ENCODE measurements at regions not wholly inside any gene's neighbourhood (a gene's known extent, or its start where the extent isn't known, plus 50 kb on each side); places are given as distances from the start of the nearest gene placed in this dataset.

- Histone ChIP-seq H3K9ac (ENCODE audit: low read length) (no peak overlapping the region), H3K27ac (ENCODE audit: low read depth, low read length) (no peak overlapping the region), H3K4me3 (ENCODE audit: low read depth, low read length) (no peak overlapping the region), H3K9me3 (ENCODE audit: control insufficient read depth, insufficient read depth, low read depth, low read length) (peaks cover 14% of the 10 kb centered on the region), H3K27me3 (ENCODE audit: control insufficient read depth, insufficient read depth, low read length) (no peaks in the 10 kb centered on the region), H3K4me1 (ENCODE audit: control insufficient read depth, insufficient read depth, low read length) (peaks cover 2% of the 10 kb centered on the region), H3K36me3 (ENCODE audit: control insufficient read depth, insufficient read depth, low read length) (0 out of 2 replicates have a peak, but pooled peaks cover 4% of the 10 kb centered on the region)
Measured at GRCh38 chr16:72429671-72430081, 257.7 kb upstream of the PMFBP1 start.

GRCh38 chr16:72428681-72429376 lies 256.9 kb upstream of the PMFBP1 start:
- H3K9ac ChIP-seq (ENCODE audit: low read length) = no peak overlapping the region
- no peak overlapping the region for H3K4me3 ChIP-seq (ENCODE audit: low read depth, low read length)
- H3K27ac ChIP-seq (ENCODE audit: low read depth, low read length) = no peak overlapping the region
- peaks cover 7% of the 10 kb centered on the region; the same call in 1 of the 2 replicates for H3K36me3 ChIP-seq (ENCODE audit: control insufficient read depth, insufficient read depth, low read length)
- peaks cover 6% of the 10 kb centered on the region for H3K9me3 ChIP-seq (ENCODE audit: control insufficient read depth, insufficient read depth, low read depth, low read length)
- peaks cover 5% of the 10 kb centered on the region for H3K4me1 ChIP-seq (ENCODE audit: control insufficient read depth, insufficient read depth, low read length)
- no peaks in the 10 kb centered on the region for H3K27me3 ChIP-seq (ENCODE audit: control insufficient read depth, insufficient read depth, low read length)

- peaks cover 12% of the 10 kb centered on the region for H3K36me3 ChIP-seq (ENCODE audit: control insufficient read depth, insufficient read depth, low read length)
- H3K27ac ChIP-seq (ENCODE audit: low read depth, low read length) = no peak overlapping the region
- H3K27me3 ChIP-seq (ENCODE audit: control insufficient read depth, insufficient read depth, low read length) = no peaks in the 10 kb centered on the region
- H3K4me1 ChIP-seq (ENCODE audit: control insufficient read depth, insufficient read depth, low read length) = peaks cover 5% of the 10 kb centered on the region
- no peaks in the 10 kb centered on the region; the same call in 1 of the 2 replicates for H3K9me3 ChIP-seq (ENCODE audit: control insufficient read depth, insufficient read depth, low read depth, low read length)
- no peak overlapping the region for H3K9ac ChIP-seq (ENCODE audit: low read length)
- H3K4me3 ChIP-seq (ENCODE audit: low read depth, low read length) = no peak overlapping the region
Measured at GRCh38 chr16:72427783-72428331, 255.9 kb upstream of the PMFBP1 start.

- Histone ChIP-seq H3K9me3 (ENCODE audit: control insufficient read depth, insufficient read depth, low read depth, low read length) (no peaks in the 10 kb centered on the region; the same call in 1 of the 2 replicates), H3K36me3 (ENCODE audit: control insufficient read depth, insufficient read depth, low read length) (peaks cover 12% of the 10 kb centered on the region), H3K4me3 (ENCODE audit: low read depth, low read length) (no peak overlapping the region), H3K9ac (ENCODE audit: low read length) (no peak overlapping the region), H3K4me1 (ENCODE audit: control insufficient read depth, insufficient read depth, low read length) (peaks cover 5% of the 10 kb centered on the region), H3K27me3 (ENCODE audit: control insufficient read depth, insufficient read depth, low read length) (no peaks in the 10 kb centered on the region), H3K27ac (ENCODE audit: low read depth, low read length) (no peak overlapping the region)
Measured at GRCh38 chr16:72427051-72427782, 255.3 kb upstream of the PMFBP1 start.

GRCh38 chr16:72426386-72426785 lies 254.4 kb upstream of the PMFBP1 start:
- no peak overlapping the region for H3K9ac ChIP-seq (ENCODE audit: low read length)
- peaks cover 12% of the 10 kb centered on the region for H3K36me3 ChIP-seq (ENCODE audit: control insufficient read depth, insufficient read depth, low read length)
- no peak overlapping the region for H3K27ac ChIP-seq (ENCODE audit: low read depth, low read length)
- H3K27me3 ChIP-seq (ENCODE audit: control insufficient read depth, insufficient read depth, low read length) = no peaks in the 10 kb centered on the region
- H3K4me1 ChIP-seq (ENCODE audit: control insufficient read depth, insufficient read depth, low read length) = peaks cover 5% of the 10 kb centered on the region
- no peak overlapping the region for H3K4me3 ChIP-seq (ENCODE audit: low read depth, low read length)
- peaks cover 4% of the 10 kb centered on the region; the same call in 1 of the 2 replicates for H3K9me3 ChIP-seq (ENCODE audit: control insufficient read depth, insufficient read depth, low read depth, low read length)

- Histone ChIP-seq H3K9ac (ENCODE audit: low read length) (no peak overlapping the region), H3K4me3 (ENCODE audit: low read depth, low read length) (no peak overlapping the region), H3K4me1 (ENCODE audit: control insufficient read depth, insufficient read depth, low read length) (peaks cover 5% of the 10 kb centered on the region), H3K27me3 (ENCODE audit: control insufficient read depth, insufficient read depth, low read length) (no peaks in the 10 kb centered on the region), H3K36me3 (ENCODE audit: control insufficient read depth, insufficient read depth, low read length) (peaks cover 12% of the 10 kb centered on the region), H3K9me3 (ENCODE audit: control insufficient read depth, insufficient read depth, low read depth, low read length) (peaks cover 8% of the 10 kb centered on the region; the same call in 1 of the 2 replicates), H3K27ac (ENCODE audit: low read depth, low read length) (no peak overlapping the region)
Measured at GRCh38 chr16:72425571-72426341, 253.8 kb upstream of the PMFBP1 start.

GRCh38 chr16:72424757-72425156 lies 252.8 kb upstream of the PMFBP1 start:
- Histone ChIP-seq H3K9ac (ENCODE audit: low read length) (no peak overlapping the region), H3K27me3 (ENCODE audit: control insufficient read depth, insufficient read depth, low read length) (no peaks in the 10 kb centered on the region), H3K4me3 (ENCODE audit: low read depth, low read length) (no peak overlapping the region), H3K36me3 (ENCODE audit: control insufficient read depth, insufficient read depth, low read length) (peaks cover 12% of the 10 kb centered on the region), H3K9me3 (ENCODE audit: control insufficient read depth, insufficient read depth, low read depth, low read length) (peaks cover 8% of the 10 kb centered on the region; the same call in 1 of the 2 replicates), H3K27ac (ENCODE audit: low read depth, low read length) (no peak overlapping the region), H3K4me1 (ENCODE audit: control insufficient read depth, insufficient read depth, low read length) (peaks cover 5% of the 10 kb centered on the region)

GRCh38 chr16:72422308-72422897 lies 250.4 kb upstream of the PMFBP1 start:
- no peaks in the 10 kb centered on the region for H3K27me3 ChIP-seq (ENCODE audit: control insufficient read depth, insufficient read depth, low read length)
- no peak overlapping the region for H3K27ac ChIP-seq (ENCODE audit: low read depth, low read length)
- H3K36me3 ChIP-seq (ENCODE audit: control insufficient read depth, insufficient read depth, low read length) = peaks cover 12% of the 10 kb centered on the region
- H3K4me1 ChIP-seq (ENCODE audit: control insufficient read depth, insufficient read depth, low read length) = peaks cover 5% of the 10 kb centered on the region
- H3K9me3 ChIP-seq (ENCODE audit: control insufficient read depth, insufficient read depth, low read depth, low read length) = peaks cover 11% of the 10 kb centered on the region; the same call in 1 of the 2 replicates
- H3K9ac ChIP-seq (ENCODE audit: low read length) = no peak overlapping the region
- H3K4me3 ChIP-seq (ENCODE audit: low read depth, low read length) = no peak overlapping the region

GRCh38 chr16:72419638-72420037 lies 247.7 kb upstream of the PMFBP1 start:
- Histone ChIP-seq H3K36me3 (ENCODE audit: control insufficient read depth, insufficient read depth, low read length) (peaks cover 8% of the 10 kb centered on the region), H3K27me3 (ENCODE audit: control insufficient read depth, insufficient read depth, low read length) (no peaks in the 10 kb centered on the region), H3K9me3 (ENCODE audit: control insufficient read depth, insufficient read depth, low read depth, low read length) (peaks cover 11% of the 10 kb centered on the region; the same call in 1 of the 2 replicates), H3K4me1 (ENCODE audit: control insufficient read depth, insufficient read depth, low read length) (peaks cover 2% of the 10 kb centered on the region), H3K27ac (ENCODE audit: low read depth, low read length) (no peak overlapping the region), H3K9ac (ENCODE audit: low read length) (no peak overlapping the region), H3K4me3 (ENCODE audit: low read depth, low read length) (no peak overlapping the region)

GRCh38 chr16:72415379-72415778 lies 243.4 kb upstream of the PMFBP1 start:
- H3K27ac ChIP-seq (ENCODE audit: low read depth, low read length) = no peak overlapping the region
- H3K27me3 ChIP-seq (ENCODE audit: control insufficient read depth, insufficient read depth, low read length) = no peaks in the 10 kb centered on the region
- no peak overlapping the region for H3K4me3 ChIP-seq (ENCODE audit: low read depth, low read length)
- H3K4me1 ChIP-seq (ENCODE audit: control insufficient read depth, insufficient read depth, low read length) = peaks cover 3% of the 10 kb centered on the region; the same call in 1 of the 2 replicates
- H3K36me3 ChIP-seq (ENCODE audit: control insufficient read depth, insufficient read depth, low read length) = no peaks in the 10 kb centered on the region; the same call in 1 of the 2 replicates
- no peak overlapping the region for H3K9ac ChIP-seq (ENCODE audit: low read length)
- peaks cover 2% of the 10 kb centered on the region; the same call in 1 of the 2 replicates for H3K9me3 ChIP-seq (ENCODE audit: control insufficient read depth, insufficient read depth, low read depth, low read length)

All from HUES6 (cell line).